ENCODE measurements at regions not wholly inside any gene's neighbourhood (a gene's known extent, or its start where the extent isn't known, plus 50 kb on each side); places are given as distances from the start of the nearest gene placed in this dataset.

GRCh38 chr11:82250047-82250446 is 483.6 kb downstream of the FAM181B start:
- Histone ChIP-seq H3K79me1 (ENCODE audit: low read depth in 1 of 2, low read length in 2 of 2) (no peaks in the 10 kb centered on the region), H3K56ac (ENCODE audit: extremely low read depth, insufficient read depth, low read length) (no peak overlapping the region), H3K18ac (ENCODE audit: low read depth, low read length) (no peak overlapping the region), H3K36me3 (ENCODE audit: control insufficient read depth, insufficient read depth, low read length) (no peaks in the 10 kb centered on the region), H4K5ac (ENCODE audit: low read depth, low read length) (no peak overlapping the region), H2AFZ (replicated peaks; ENCODE audit: low read length, poor library complexity) (no peak overlapping the region), H3K9me3 (ENCODE audit: control insufficient read depth, insufficient read depth, low read length) (no peaks in the 10 kb centered on the region), H4K8ac (ENCODE audit: low read depth in 2 of 2, low read length in 2 of 2) (no peak overlapping the region), H2AK5ac (ENCODE audit: low read depth, low read length) (no peak overlapping the region), H3K27ac (ENCODE audit: insufficient read depth, low read length) (no peak overlapping the region), H3K4me2 (ENCODE audit: low read depth, low read length) (no peak overlapping the region), H2BK20ac (ENCODE audit: low read depth, low read length) (no peak overlapping the region), H3K4me3 (ENCODE audit: insufficient read depth, low read depth, low read length) (no peak overlapping the region), H3K14ac (replicated peaks; ENCODE audit: low read depth, low read length) (no peak overlapping the region), H3K27me3 (ENCODE audit: control insufficient read depth, insufficient read depth, low read length) (no peaks in the 10 kb centered on the region), H2BK120ac (ENCODE audit: low read depth, low read length) (no peak overlapping the region), H3K4me1 (ENCODE audit: control insufficient read depth, insufficient read depth, low read length) (no peaks in the 10 kb centered on the region), H2AK9ac (replicated peaks; ENCODE audit: low read depth, low read length, poor library complexity) (no peak overlapping the region), H3K4ac (ENCODE audit: low read depth, low read length) (no peak overlapping the region), H3K9me1 (ENCODE audit: insufficient read depth, low read length) (no peaks in the 10 kb centered on the region), H3K23ac (ENCODE audit: low read depth, low read length) (no peak overlapping the region), H2BK5ac (ENCODE audit: low read depth, low read length, poor library complexity, severe bottlenecking) (no peak overlapping the region), H3K9ac (ENCODE audit: low read depth, low read length) (no peak overlapping the region), H4K91ac (ENCODE audit: insufficient read depth, low read depth, low read length) (no peak overlapping the region), H4K20me1 (ENCODE audit: insufficient read depth, low read length) (no peaks in the 10 kb centered on the region), H2BK15ac (ENCODE audit: low read depth, low read length) (no peak overlapping the region)
- POLR2A ChIA-PET (ENCODE audit: unreplicated experiment), result no interaction called here
- intact Hi-C loops (cut with micrococcal nuclease), result no loop called here
- WGBS, 2 experiments (ENCODE audit: extremely low coverage in 2 of 2, insufficient read length in 1 of 2), result no CpG with 5 or more reads among the region's 2 CpGs
- no peak for ATAC-seq (ENCODE audit: low read depth)
- BruUV-seq (replicated peaks), result no TSS peak
- CTCF ChIA-PET, result no interaction called here
- DNase-seq, result no peak
- dilution Hi-C loops (cut with HindIII; ENCODE audit: low sequenced_read_pairs, unreplicated experiment), result no loop called here
- in situ Hi-C loops (cut with MboI; ENCODE audit: low sequenced_read_pairs), result no loop called here
- no peak for TF ChIP-seq NFE2L2 (IDR thresholded peaks at IDR 0.05; ENCODE audit: low read depth, low read length)
- TF ChIP-seq CHD1 (IDR thresholded peaks at IDR 0.05; ENCODE audit: low read depth, low read length), result no peak
- no peak for TF ChIP-seq USF2 (IDR thresholded peaks at IDR 0.05; ENCODE audit: low read depth, low read length)
- no peak for TF ChIP-seq BHLHE40 (IDR thresholded peaks at IDR 0.05; ENCODE audit: low read depth, low read length)
- TF ChIP-seq MAFK (IDR thresholded peaks at IDR 0.05; ENCODE audit: low read depth, low read length), result no peak
- TF ChIP-seq RFX5 (IDR thresholded peaks at IDR 0.05; ENCODE audit: low read depth, low read length), result no peak
